ENCODE measurements at regions not wholly inside any gene's neighbourhood (a gene's known extent, or its start where the extent isn't known, plus 50 kb on each side); places are given as distances from the start of the nearest gene placed in this dataset.
"Not testable (repeated sequence)": the region's sequence is repeated elsewhere in the genome, so short reads cannot be mapped to it uniquely, and the experiment has no call there.

- DNase-seq = no peak
Measured at GRCh38 chr16:86216591-86216990, 293.7 kb upstream of the FOXF1 start.

GRCh38 chr16:86217001-86217890, 293.1 kb upstream of the FOXF1 start:
- no peak for DNase-seq

DNA sequence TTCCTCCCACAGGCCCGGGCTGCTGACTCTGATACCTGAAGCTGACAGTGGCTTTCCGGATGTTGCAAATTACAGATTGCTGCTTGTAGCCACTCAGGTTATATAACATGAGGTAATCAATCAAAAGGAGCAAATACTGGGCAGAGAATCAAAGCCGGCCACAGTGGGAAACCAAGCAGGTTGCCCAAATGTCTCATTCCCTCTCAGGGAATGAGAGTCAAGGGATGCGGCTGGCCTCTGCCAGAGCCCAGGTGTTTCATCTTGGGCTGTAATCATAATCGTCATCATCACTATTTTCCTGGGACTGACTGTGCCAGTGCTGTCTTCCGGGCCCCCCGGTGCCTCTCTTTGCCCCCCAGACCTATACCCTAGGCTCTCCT, 292.4 kb upstream of the FOXF1 start:
- DNase-seq = no peak

GRCh38 chr16:86218479-86219170, 291.7 kb upstream of the FOXF1 start:
- no peak for DNase-seq

DNA sequence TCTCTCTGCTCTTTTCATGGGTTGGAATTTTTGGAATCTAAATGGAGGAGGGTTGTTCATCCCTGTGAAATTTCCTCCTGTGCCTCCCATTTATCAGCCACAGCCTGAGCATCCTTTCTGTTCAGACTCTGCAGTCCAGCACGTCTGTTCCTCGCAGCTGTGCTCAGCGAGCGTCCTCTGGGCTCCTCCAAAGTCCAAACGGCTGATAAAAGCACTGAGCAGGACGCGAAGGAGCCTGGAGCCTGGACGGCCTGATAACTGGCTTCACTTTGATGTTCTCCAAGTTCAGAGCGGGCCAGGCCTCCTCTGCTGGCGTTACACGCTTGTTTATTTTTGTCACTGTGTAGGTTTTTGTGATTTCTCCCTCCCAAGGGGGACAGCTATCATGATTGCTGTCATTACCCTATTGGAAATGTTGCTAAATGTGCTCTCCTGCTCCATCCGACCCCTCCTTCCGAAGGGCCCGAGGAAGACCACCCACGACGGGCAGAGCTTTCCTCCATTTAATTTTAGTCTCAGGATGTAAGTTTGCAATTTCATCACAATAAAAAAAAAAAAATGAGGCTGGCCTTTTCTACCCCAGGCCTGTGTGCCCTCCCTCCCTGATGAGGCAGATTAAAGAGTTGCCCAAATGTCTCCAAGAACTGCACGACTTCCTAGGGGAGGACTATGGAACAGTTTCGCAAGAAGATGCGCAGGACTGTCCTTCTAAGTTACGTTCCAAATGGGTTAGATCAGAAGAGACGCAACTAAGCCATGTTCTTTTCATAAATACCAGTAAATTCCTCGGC, 290.5 kb upstream of the FOXF1 start:
- no peak for DNase-seq

- DNase-seq = no peak
Measured at GRCh38 chr16:86220561-86220960, 289.8 kb upstream of the FOXF1 start.

DNA sequence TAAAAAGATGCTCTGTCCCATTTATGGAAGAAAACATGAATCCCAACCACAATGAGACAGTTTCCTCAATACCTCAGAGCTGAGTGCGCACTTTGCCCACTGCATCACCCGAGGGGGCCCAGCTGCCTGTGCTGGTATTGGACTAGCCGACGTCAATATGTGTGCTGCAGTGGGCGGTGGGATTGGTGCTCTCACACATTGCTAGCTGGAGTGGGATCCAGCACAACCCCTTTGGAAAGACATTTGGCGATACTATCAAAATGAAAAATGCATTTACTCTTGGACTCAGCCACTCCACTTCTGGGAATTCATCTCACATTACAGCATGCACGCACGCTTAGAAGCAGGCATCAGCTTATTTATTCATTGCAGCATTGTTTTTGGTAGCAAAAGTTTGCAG, 289.2 kb upstream of the FOXF1 start:
- no peak for DNase-seq

GRCh38 chr16:86222547-86222946, 287.8 kb upstream of the FOXF1 start:
- no peak for DNase-seq

DNA sequence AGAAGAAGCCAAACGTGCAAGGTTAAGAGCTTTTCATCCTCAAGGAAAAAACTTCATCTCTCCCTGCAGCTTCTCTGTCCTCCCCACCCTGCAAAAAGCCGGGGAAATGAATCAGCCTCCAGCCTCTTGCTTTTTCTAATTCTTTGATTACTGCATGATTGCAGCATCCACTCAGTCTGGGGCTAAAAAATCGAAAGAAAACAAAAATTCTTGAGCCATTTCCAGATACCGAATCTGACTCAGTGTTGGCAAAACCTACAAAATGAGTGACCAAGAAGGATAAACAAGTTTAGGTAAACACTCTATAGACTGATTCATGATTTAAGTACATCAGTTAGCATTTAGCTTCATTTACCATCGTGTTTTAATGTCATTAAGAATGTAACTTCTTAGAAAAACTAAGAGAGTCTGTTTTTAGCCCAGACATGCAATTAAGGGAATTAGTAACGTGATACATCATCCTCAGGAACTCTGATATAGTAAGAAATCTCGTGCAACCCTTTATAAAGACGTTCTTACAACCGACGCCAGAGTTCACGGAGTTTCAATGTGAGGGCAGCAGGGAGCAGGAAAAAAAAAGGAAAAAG, 287.3 kb upstream of the FOXF1 start:
- no peak for DNase-seq

DNA sequence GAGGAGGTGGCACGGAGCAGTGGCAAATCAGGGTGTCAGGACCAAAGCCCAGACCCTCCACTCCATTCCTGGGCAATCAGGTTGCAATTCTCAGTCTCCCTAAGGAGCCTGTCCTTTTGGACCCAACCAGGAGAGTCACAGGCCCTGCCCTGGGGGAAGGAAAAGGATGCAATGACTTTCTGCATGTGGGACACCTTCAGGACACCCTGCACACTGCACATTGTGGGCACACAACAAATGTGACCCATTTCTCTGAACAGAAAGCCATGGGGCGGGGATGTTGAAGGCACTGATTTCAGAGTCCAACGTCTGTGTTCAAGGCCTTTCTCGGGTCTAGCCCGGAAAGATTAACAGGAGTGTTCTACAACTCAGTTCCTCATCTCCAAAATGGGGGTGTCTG, 286.2 kb upstream of the FOXF1 start:
- DNase-seq = no peak

GRCh38 chr16:86224629-86225028, 285.7 kb upstream of the FOXF1 start:
- DNase-seq = no peak

- DNase-seq = no peak
Measured at GRCh38 chr16:86225905-86226371, 284.4 kb upstream of the FOXF1 start.

GRCh38 chr16:86227041-86227440, 283.3 kb upstream of the FOXF1 start:
- no peak for DNase-seq

- DNase-seq = no peak
Measured at GRCh38 chr16:86227801-86228200, 282.5 kb upstream of the FOXF1 start.

- DNase-seq = no peak
Measured at GRCh38 chr16:86228713-86229112, 281.6 kb upstream of the FOXF1 start.

DNA sequence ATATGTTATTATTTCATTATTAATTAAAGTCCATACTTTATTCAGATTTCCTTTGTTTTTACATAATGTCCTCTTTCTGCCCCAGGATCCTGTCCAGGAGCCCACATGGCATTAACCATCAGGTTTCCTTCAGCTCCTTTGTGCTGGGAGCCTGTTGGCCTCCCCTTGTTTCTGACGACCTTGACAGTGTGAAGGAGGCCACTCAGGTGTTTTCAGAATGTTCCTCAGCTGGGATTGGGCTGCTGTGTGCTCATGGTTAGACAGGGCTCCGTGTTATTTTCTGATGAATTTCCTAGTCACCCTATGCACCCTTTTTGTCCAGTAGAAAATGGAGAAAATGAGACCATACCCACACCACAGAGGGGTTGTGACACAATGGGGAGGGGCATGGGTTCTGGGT, 281.0 kb upstream of the FOXF1 start:
- no peak for DNase-seq

GRCh38 chr16:86229866-86230656, 280.3 kb upstream of the FOXF1 start:
- no peak for DNase-seq

GRCh38 chr16:86231321-86231995, 278.9 kb upstream of the FOXF1 start:
- DNase-seq = no peak

GRCh38 chr16:86231996-86232350, 278.4 kb upstream of the FOXF1 start:
- DNase-seq = no peak

DNA sequence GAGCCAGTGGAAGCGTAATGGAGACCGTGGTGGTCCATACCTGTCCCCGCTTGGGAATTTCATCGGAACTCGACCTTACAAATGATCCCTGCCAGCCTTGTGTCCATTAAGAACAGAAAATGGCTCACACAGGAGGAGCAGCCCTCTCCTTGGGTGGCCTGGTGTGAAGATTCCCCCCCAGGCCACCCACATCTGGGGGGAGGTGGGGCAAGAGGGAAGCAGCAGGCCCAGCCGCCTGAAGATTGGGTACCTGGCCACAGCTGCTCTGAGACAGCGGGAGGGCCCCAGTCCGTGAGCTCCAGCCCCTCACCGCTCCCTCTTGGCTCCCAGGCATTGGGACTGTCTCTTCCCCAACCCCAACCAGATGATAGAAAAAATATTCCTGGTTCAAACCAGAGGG, 277.8 kb upstream of the FOXF1 start:
- DNase-seq = no peak

GRCh38 chr16:86233506-86233905, 276.8 kb upstream of the FOXF1 start:
- not testable (repeated sequence) for DNase-seq

Data from right kidney (tissue), 1 donor.